LNCAP (cell line): ENCODE measurements at regions not wholly inside any gene's neighbourhood (a gene's known extent, or its start where the extent isn't known, plus 50 kb on each side); places are given as distances from the start of the nearest gene placed in this dataset.

Experiments used
- TF ChIP-seq, protein P1 (sequence below): fragments of 450-650 bp; IDR thresholded peaks from 2 replicates; pipeline ENCODE4 v1.5.1; 2017; ENCODE audit warnings: mild to moderate bottlenecking

DNA sequence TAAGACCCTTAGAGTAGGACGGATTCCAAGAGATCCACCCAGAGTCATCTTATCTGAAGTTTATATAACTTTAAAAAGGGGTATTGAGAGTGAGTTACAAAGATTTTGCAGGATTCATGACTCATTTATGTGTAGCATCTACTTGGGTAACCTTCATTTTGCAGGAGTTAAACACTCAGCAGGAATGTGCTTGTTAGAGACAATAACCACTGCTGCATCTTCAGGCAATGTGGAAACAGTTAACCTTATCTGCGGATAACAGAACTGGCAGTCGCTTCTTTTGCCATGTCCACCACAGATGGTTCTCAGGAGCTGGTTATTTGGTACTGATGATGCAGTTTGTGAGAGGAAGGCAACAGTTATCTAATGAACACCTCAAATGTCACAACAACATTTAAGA is 417.9 kb upstream of the DDI1 start:
- TF ChIP-seq, protein P1, sequence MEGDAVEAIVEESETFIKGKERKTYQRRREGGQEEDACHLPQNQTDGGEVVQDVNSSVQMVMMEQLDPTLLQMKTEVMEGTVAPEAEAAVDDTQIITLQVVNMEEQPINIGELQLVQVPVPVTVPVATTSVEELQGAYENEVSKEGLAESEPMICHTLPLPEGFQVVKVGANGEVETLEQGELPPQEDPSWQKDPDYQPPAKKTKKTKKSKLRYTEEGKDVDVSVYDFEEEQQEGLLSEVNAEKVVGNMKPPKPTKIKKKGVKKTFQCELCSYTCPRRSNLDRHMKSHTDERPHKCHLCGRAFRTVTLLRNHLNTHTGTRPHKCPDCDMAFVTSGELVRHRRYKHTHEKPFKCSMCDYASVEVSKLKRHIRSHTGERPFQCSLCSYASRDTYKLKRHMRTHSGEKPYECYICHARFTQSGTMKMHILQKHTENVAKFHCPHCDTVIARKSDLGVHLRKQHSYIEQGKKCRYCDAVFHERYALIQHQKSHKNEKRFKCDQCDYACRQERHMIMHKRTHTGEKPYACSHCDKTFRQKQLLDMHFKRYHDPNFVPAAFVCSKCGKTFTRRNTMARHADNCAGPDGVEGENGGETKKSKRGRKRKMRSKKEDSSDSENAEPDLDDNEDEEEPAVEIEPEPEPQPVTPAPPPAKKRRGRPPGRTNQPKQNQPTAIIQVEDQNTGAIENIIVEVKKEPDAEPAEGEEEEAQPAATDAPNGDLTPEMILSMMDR, result no peak

DNA sequence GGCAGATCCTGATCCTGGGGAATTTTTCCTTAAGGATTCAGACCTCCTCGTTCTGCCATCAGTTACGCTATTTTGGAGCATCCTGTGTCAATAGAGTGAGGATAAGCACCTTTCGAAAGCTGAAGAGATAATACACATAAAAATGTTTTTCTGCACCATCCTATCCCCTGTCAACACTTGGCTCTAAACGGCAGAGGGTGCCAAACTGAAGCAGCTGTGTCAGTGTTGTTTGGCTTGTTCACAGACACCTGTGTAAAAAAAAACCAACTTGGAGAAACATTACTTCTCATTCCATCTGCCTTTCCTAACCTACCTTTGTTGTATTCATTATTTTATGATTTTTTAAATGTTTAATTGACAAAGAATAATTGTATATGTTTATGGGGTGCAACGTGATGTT is 417.0 kb upstream of the DDI1 start:
- TF ChIP-seq, protein P1, result peak; percentile 33; the same call in 1 of the 2 replicates

DNA sequence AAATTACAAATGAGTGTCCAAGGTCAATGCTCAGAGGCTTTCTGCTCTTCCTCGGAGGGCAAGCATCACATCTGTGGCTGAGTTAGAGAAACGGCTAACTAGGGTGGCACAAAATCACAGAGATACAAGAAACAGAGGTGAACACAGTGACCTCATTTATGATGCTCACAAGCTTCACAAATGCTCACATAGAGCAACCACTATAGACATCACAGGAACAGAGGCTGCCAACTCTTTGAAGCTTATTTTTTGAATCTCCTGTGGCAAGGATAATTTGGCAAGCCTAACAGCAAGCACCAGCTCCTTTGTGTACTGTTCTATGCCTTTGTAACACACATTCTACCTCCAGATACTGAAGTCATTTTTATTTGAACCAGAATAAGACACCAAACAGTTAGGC is 416.5 kb upstream of the DDI1 start:
- TF ChIP-seq, protein P1, result no peak

DNA sequence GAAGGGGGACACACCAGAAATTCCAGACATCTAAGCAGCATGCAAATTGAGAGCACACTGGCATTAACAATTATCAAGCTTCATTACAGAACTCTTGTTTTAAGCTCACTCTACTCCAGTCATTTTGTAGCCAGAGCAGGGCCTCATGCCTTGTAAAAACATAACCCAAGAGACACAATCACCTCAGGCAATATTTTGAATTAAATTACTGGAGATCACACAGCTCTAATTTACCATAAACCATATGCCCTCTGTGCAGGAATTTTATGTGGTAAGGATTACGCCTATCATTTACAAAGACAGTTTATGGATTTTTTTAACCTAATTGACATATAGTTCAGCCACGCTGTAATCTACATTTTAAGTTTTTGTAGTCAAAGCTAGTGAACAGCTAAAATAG is 414.1 kb upstream of the DDI1 start:
- TF ChIP-seq, protein P1, result no peak

DNA sequence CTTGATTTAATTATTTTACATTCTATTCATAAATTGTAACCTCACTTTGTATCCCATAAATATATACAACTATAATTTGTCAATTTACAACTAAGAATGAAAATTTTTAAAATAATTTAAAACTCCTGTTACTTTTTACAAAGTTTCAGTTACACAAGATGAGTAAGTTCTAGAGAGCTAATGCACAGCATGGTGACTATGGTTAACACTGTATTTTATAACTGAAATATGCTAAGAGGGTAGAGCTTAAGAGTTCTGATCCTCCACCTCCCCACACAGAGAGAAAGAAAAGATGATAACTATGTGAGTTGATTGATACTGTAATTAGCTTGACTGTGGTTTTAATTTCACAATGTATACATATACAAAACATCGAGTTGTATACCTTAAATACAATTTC is 412.5 kb upstream of the DDI1 start:
- TF ChIP-seq, protein P1, result no peak

DNA sequence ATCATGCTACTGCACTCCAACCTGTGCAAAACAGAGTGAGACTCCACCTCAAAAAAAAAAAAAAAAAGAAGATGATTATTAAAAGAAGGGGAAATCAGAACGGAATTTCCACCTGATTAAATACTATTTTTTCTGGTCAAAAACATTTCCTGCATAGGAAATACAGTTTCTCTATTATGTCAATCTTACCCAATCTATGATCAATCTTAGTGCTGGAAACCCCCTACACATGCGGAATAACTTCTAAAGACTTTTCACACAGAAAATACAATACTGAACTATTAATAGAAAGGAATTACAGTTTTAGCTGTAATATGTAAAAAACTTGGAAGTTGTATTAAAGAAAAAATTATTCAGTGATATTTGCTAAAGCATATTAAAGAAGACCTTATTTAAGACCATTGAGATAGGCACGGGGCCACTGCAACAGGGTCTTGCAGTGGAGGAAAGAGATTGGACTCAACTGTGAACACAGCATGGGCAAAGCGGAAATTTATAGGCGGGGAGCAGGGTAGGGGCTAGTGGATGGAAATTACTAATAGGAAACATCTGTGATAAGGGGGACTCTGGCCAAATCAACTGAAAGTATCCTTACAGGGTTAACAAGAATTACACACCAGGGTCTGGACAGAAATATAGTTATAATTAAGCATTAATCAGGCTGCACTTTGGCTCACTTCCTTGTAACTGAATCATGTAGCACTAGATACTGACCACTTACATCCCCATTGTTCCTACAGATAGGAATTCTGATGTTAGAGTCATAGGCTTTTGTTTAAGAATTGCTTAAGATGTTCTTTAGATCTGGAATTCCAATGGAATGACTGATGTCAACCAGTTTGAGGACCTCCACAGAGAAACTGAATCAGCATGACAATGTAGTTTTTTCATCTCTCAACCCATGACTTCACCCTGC is 411.5 kb upstream of the DDI1 start:
- TF ChIP-seq, protein P1, result no peak

DNA sequence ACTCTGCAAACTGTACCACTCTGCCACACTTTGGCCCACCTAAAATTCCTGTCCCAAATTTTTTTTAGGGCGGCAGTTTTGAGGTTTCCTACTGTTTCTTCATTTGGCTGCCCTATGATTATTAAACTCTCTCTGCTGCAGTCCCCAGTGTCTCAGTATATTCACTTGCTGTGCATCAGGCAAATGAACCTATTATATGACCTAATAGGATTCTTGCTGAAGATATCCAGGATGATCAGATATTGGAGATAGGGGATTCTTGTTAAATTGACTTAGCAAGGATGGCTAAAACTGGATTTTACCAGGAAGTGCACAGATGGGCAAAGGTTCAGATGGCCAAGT is 410.8 kb upstream of the DDI1 start:
- TF ChIP-seq, protein P1, result no peak
